DND-41 (cell line): ENCODE measurements at regions not wholly inside any gene's neighbourhood (a gene's known extent, or its start where the extent isn't known, plus 50 kb on each side); places are given as distances from the start of the nearest gene placed in this dataset.

Source experiments
- EZH2 ChIP-seq: IDR thresholded peaks from 3 replicates; pipeline ENCODE4 v1.6.1; 2012; ENCODE audit warnings: borderline replicate concordance, low read depth, mild to moderate bottlenecking, moderate library complexity, low read length, inconsistent platforms; ENCODE audit not compliant: severe bottlenecking
- TF ChIP-seq, protein P1 (sequence below): IDR thresholded peaks from 2 replicates; pipeline ENCODE4 v1.5.1; 2012; ENCODE audit warnings: borderline replicate concordance, low read length, moderate library complexity, mild to moderate bottlenecking; ENCODE audit not compliant: poor library complexity, severe bottlenecking; ENCODE audit errors: extremely low read depth

DNA sequence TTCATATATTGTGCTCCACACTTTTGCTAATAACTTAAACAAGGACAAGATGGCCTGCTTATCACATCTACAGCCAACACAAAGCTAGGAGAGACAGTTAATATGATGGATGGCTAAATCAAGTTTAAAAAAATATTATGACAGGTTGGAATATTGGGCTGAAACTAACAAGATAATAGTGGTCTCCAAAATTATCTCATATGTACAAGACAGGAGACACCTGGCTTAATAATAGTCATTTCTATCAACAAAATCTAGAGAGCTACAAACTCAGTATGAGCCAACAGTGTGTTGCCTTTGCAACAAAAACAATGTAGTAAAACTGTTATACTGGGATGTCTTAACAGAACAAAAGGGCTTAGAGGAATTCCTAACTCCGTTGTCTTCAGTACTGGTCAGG is 317.1 kb upstream of the COL8A1 start:
- TF ChIP-seq, protein P1, sequence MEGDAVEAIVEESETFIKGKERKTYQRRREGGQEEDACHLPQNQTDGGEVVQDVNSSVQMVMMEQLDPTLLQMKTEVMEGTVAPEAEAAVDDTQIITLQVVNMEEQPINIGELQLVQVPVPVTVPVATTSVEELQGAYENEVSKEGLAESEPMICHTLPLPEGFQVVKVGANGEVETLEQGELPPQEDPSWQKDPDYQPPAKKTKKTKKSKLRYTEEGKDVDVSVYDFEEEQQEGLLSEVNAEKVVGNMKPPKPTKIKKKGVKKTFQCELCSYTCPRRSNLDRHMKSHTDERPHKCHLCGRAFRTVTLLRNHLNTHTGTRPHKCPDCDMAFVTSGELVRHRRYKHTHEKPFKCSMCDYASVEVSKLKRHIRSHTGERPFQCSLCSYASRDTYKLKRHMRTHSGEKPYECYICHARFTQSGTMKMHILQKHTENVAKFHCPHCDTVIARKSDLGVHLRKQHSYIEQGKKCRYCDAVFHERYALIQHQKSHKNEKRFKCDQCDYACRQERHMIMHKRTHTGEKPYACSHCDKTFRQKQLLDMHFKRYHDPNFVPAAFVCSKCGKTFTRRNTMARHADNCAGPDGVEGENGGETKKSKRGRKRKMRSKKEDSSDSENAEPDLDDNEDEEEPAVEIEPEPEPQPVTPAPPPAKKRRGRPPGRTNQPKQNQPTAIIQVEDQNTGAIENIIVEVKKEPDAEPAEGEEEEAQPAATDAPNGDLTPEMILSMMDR: no peak
- no peak for TF ChIP-seq EZH2
